Heart left ventricle (tissue), 13 donors: ENCODE measurements at regions not wholly inside any gene's neighbourhood (a gene's known extent, or its start where the extent isn't known, plus 50 kb on each side); places are given as distances from the start of the nearest gene placed in this dataset.

Experiments
- POLR2A ChIP-seq, 2 donors: fragments of 450-650 bp; IDR thresholded peaks; one replicate each; pipeline ENCODE4 v1.6.1; 2017; ENCODE audit warnings: antibody characterized with exemption in 2 of 2, mild to moderate bottlenecking in 2 of 2, moderate library complexity in 2 of 2
- TF ChIP-seq, protein P1 (sequence below), 12 donors: fragments of 200-600 bp; sonication (generic) in 4 of 12; IDR thresholded peaks; one replicate each; pipeline versions ENCODE4 v1.5.0 to v1.8.0; 2018 to 2022; ENCODE audit warnings: antibody characterized with exemption in 12 of 12, mild to moderate bottlenecking in 5 of 12
- donor health status: ischemic (EF 13 %, LVEDD 7.1; RV severe dilation, severe dysfunction).
- donor health status: DM: no; HTN: yes; CAD: no.
- donor health status: DM: no; HTN: no; CAD: no.
- donor health status: ischemic (EF 25% LVEDD 6.9; RV normal size, moderate dysfunction).
- donor health status: ischemic (EF 25% LVEDD 5.7; RV mildly dilated, moderate dysfunction).
- donor health status: ischemic (EF 35%, LVEDD 5.7; RV mildly dilated, moderate dysfunction).
- donor health status: nonischemic (EF 11% LVEDD 7.7; RV severe dilation, severe dysfunction).
- donor health status: DM: yes; HTN: yes; CAD: no.
- donor health status: PGD.
- donor health status: ischemic (EF 29% LVEDD 5.4; RV normal size, mild dysfunction).
- donor health status: nonischemic (EF 23%, LVEDD 6.1; RV moderate dilation, normal function).

DNA sequence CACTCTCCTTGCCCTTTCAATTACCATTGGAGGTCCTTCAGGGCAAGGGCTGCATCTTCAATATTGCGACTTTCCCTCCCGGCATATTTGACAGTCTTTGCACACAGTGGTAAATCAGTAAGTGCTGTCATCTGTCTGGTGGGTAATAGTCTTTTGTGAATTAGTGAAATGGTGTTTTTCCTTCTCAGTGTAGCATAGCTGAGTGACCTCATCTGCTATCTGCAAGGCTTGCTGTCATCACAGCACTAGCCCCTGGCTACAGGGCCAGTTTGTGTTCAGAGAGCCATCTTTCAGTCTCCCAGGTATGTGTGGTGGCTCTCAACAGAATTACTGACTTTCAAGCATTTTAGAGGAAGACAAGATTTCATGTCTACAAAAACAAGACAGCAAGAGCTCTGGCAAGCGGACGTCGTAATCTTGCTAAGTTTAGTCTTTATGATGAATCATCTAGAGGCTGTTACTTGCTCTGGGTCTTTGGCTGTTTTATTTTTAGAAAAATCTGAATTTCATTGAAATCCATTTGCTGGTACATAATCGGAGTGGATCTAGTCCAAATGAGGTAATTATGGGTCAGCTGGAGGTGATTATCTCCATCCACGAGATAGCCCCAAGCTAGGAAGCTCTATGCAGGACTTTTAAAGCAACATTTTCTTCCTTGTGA is 528.9 kb downstream of the EPM2A start:
- TF ChIP-seq, protein P1, sequence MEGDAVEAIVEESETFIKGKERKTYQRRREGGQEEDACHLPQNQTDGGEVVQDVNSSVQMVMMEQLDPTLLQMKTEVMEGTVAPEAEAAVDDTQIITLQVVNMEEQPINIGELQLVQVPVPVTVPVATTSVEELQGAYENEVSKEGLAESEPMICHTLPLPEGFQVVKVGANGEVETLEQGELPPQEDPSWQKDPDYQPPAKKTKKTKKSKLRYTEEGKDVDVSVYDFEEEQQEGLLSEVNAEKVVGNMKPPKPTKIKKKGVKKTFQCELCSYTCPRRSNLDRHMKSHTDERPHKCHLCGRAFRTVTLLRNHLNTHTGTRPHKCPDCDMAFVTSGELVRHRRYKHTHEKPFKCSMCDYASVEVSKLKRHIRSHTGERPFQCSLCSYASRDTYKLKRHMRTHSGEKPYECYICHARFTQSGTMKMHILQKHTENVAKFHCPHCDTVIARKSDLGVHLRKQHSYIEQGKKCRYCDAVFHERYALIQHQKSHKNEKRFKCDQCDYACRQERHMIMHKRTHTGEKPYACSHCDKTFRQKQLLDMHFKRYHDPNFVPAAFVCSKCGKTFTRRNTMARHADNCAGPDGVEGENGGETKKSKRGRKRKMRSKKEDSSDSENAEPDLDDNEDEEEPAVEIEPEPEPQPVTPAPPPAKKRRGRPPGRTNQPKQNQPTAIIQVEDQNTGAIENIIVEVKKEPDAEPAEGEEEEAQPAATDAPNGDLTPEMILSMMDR (IDR thresholded peaks at IDR 0.05), result no peak
- no peak for TF ChIP-seq POLR2A (IDR thresholded peaks at IDR 0.05)
